ENCODE measurements at regions not wholly inside any gene's neighbourhood (a gene's known extent, or its start where the extent isn't known, plus 50 kb on each side); places are given as distances from the start of the nearest gene placed in this dataset.

GRCh38 chr2:58954880-58955385, 713.8 kb upstream of the FANCL start:
- no peak for DNase-seq (ENCODE audit: low spot score)

GRCh38 chr2:58951722-58952121, 710.6 kb upstream of the FANCL start:
- no peak for DNase-seq (ENCODE audit: low spot score)

- no peak for DNase-seq (ENCODE audit: low spot score)
Measured at GRCh38 chr2:58950795-58951462, 709.8 kb upstream of the FANCL start.

- no peak for DNase-seq (ENCODE audit: low spot score)
Measured at GRCh38 chr2:58939388-58939787, 698.3 kb upstream of the FANCL start.

GRCh38 chr2:58938988-58939387, 697.9 kb upstream of the FANCL start:
- no peak for DNase-seq (ENCODE audit: low spot score)

GRCh38 chr2:58932801-58933200, 691.7 kb upstream of the FANCL start:
- DNase-seq (ENCODE audit: low spot score), result no peak

GRCh38 chr2:58930537-58930936, 689.4 kb upstream of the FANCL start:
- no peak for DNase-seq (ENCODE audit: low spot score)

- no peak for DNase-seq (ENCODE audit: low spot score)
Measured at GRCh38 chr2:58928973-58929372, 687.8 kb upstream of the FANCL start.

- DNase-seq (ENCODE audit: low spot score), result no peak
Measured at GRCh38 chr2:58928391-58928790, 687.3 kb upstream of the FANCL start.

GRCh38 chr2:58926112-58926511, 685.0 kb upstream of the FANCL start:
- DNase-seq (ENCODE audit: low spot score), result no peak

GRCh38 chr2:58925676-58926081, 684.6 kb upstream of the FANCL start:
- DNase-seq (ENCODE audit: low spot score), result no peak

- no peak for DNase-seq (ENCODE audit: low spot score)
Measured at GRCh38 chr2:58923869-58924268, 682.7 kb upstream of the FANCL start.

GRCh38 chr2:58922245-58922644, 681.1 kb upstream of the FANCL start:
- no peak for DNase-seq (ENCODE audit: low spot score)

- no peak for DNase-seq (ENCODE audit: low spot score)
Measured at GRCh38 chr2:58921676-58922075, 680.6 kb upstream of the FANCL start.

- no peak for DNase-seq (ENCODE audit: low spot score)
Measured at GRCh38 chr2:58920001-58920400, 678.9 kb upstream of the FANCL start.

GRCh38 chr2:58919316-58919715, 678.2 kb upstream of the FANCL start:
- no peak for DNase-seq (ENCODE audit: low spot score)

- DNase-seq (ENCODE audit: low spot score), result no peak
Measured at GRCh38 chr2:58918141-58918540, 677.0 kb upstream of the FANCL start.

- DNase-seq (ENCODE audit: low spot score), result no peak
Measured at GRCh38 chr2:58917596-58917995, 676.5 kb upstream of the FANCL start.

GRCh38 chr2:58916063-58916462, 674.9 kb upstream of the FANCL start:
- DNase-seq (ENCODE audit: low spot score), result no peak

- no peak for DNase-seq (ENCODE audit: low spot score)
Measured at GRCh38 chr2:58914733-58915505, 673.8 kb upstream of the FANCL start.

GRCh38 chr2:58913082-58913726, 672.1 kb upstream of the FANCL start:
- DNase-seq (ENCODE audit: low spot score), result no peak

GRCh38 chr2:58911877-58912276, 670.8 kb upstream of the FANCL start:
- DNase-seq (ENCODE audit: low spot score), result no peak
